Islet precursor cell (in vitro differentiated cells): ENCODE measurements at regions not wholly inside any gene's neighbourhood (a gene's known extent, or its start where the extent isn't known, plus 50 kb on each side); places are given as distances from the start of the nearest gene placed in this dataset.
"Not testable (repeated sequence)": the region's sequence is repeated elsewhere in the genome, so short reads cannot be mapped to it uniquely, and the experiment has no call there.

Experiments
- DNase-seq: peaks from one replicate; pipeline ENCODE4 v3.0.0-alpha.2; 2018

GRCh38 chr4:103412646-103413045 is 214.5 kb upstream of the CENPE start:
- DNase-seq, result not testable (repeated sequence)

DNA sequence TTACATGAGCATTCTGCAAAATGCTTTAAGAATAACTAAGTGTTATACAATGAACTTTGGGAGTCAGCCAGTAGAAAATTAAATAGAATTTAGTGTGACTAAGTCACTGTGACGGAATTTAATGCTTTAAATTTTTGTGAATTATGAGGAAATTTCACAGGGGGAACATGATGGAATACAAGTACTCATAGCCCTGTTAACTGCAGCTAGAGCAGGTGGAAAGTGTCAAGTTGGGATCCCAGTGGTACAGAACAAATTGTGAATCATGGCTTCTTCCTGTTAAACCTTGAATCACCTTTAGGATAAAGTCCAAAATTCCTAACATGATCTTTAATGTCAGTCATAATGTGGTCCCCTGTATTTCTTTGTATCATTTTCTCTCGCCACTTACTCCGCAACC is 212.2 kb upstream of the CENPE start:
- DNase-seq, result no peak

DNA sequence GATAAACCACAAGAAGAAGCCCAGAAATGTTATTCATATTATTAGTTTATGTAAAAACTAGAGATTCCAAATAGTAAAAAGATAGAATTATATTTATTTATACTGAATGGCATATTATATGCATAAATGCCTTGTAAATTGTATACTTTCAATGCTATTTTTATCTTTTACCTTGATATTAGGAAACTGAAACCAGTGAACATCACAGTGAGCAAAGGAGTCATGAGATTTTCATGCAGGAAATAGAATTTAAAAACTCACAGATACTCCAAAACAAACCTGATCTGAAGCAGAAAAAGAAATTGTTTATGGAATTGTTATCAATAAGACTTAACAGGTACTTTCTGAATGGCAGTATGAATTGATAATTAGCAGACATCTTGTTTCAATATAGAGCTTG is 207.3 kb upstream of the CENPE start:
- no peak for DNase-seq

DNA sequence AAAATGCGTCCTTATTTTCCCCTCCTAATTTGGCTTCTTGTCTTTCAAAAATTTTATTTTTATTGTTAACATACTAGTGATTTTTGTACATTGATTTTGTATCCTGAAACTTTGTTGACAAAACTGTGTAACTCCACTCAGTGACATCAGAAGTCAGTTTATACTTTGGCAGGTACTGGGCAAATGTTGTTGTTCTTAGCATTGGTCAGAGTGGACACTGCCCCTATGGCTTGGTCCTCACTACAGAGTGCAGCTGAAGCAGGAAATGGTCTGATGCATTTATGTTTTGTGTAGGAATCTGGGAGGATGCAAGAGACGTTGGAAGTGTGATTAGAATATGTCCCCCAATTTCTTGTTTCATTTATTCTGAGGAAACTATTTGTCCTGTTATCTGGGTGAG is 205.5 kb upstream of the CENPE start:
- DNase-seq, result no peak

DNA sequence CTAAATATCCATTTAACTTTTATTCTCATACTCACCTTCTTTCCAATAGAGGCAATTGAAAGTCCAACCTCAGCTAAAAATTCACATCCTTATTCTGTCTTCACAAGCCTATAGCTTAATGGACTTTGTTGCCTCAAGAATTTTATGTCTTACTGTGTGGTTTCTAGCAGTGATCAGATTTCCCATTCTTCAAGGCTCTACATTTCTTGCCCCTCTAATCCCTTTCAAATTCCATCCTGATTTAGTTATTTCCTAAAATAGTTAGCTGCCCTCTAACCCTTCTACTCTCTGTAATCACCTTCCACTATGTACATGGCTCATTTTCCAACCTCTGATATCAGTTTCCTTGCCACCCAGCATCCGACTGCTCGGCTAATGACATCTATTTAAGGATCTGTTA is 204.1 kb upstream of the CENPE start:
- no peak for DNase-seq

- peak; percentile 75 for DNase-seq
Observed at GRCh38 chr4:103400405-103400804, 202.3 kb upstream of the CENPE start.

GRCh38 chr4:103397541-103397940 is 199.4 kb upstream of the CENPE start:
- no peak for DNase-seq

DNA sequence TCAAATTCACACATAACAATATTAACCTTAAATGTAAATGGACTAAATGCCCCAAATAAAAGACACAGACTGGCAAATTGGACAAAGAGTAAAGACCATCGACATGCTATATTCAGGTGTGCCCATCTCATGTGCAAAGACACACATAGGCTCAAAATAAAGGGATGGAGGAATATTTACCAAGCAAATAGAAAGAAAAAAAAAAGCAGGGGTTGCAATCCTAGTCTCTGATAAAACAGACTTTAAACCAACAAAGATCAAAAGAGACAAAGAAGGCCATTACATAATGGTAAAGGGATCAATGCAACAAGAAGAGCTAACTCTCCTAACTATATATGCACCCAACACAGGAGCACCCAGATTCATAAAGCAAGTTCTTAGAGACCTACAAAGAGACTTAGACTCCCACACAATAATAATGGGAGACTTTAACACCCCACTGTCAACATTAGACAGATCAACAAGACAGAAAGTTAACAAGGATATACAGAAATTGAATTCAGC is 189.4 kb upstream of the CENPE start:
- DNase-seq, result not testable (repeated sequence)

- not testable (repeated sequence) for DNase-seq
Observed at GRCh38 chr4:103385565-103385964, 187.4 kb upstream of the CENPE start.

DNA sequence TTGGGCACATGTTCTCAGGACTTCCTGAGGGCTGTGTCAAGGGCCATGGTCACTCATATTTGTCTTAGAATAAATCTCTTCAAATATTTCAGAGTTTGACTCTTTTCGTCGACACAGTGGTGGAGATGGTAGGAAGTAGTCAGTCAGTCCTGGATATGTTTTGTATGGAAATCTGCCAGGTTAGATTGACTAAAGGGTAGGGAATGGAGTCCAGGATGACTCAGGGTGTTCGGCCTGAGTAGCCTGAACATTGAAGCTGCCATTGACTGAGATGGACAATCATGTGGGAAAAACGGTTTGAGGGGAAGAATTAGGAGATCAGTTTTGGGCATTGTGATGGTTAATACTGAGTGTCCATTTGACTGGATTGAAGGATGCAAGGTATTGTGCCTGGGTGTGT is 177.1 kb upstream of the CENPE start:
- no peak for DNase-seq

GRCh38 chr4:103374758-103375157 is 176.6 kb upstream of the CENPE start:
- no peak for DNase-seq

DNA sequence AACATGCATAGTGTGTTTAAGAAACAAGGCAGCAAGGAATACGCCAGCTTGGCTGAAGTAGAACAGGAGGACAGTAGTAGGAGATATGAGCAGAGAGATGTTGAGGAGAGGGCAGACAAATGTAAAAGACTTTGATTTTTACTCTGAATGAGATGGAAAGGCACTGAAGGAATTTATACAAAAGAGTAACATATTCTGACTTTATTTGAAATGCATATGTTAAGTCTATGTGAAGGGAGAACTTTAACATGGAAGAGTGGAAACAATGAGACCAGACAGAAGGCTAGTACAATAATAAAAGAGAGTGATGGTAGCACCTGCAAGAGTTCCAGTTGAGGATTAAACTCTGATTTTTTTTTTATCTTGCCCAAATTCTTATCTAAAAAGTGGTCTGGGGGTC is 176.2 kb upstream of the CENPE start:
- DNase-seq, result no peak

- no peak for DNase-seq
Observed at GRCh38 chr4:103372002-103372558, 173.9 kb upstream of the CENPE start.

DNA sequence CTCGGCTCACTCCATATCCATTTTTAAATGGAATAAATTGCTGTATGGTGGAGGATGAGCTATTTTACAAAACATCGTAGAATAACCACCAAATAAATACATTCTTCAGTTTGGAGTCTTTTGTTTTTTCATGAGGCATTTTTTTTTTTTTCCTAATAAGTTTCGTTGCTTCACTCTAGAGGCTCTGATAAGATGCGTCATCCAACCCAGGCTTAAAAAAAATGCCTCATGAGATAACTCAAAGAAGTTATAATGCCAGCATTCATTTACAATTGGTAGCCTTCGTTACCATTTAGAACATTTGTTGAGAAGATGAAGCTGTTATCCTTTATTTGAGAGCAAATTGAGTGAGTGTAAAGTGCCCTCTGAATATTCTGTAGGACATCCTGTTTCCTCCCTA is 172.2 kb upstream of the CENPE start:
- DNase-seq, result no peak

GRCh38 chr4:103365285-103365684 is 167.1 kb upstream of the CENPE start:
- no peak for DNase-seq

DNA sequence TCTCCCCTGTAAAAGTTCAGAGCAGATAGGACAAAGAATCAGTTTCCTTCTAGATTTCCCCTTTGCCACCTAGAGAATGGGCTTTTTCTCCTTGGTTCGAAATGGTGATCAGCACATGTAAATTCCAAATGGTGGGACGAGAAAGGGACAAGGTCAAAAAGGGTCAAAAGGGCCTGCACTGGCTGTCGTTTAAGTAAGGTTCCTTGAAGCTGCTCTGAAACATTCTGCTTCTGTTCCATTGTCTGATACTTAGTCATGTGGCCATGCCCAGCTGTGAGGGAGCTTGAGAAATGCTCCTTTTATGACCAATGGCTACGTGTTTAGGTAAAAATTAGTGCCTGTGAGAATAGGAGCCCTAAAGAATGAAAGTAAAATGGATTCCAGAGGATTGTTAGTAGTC is 165.9 kb upstream of the CENPE start:
- no peak for DNase-seq

- no peak for DNase-seq
Observed at GRCh38 chr4:103361926-103362325, 163.8 kb upstream of the CENPE start.

DNA sequence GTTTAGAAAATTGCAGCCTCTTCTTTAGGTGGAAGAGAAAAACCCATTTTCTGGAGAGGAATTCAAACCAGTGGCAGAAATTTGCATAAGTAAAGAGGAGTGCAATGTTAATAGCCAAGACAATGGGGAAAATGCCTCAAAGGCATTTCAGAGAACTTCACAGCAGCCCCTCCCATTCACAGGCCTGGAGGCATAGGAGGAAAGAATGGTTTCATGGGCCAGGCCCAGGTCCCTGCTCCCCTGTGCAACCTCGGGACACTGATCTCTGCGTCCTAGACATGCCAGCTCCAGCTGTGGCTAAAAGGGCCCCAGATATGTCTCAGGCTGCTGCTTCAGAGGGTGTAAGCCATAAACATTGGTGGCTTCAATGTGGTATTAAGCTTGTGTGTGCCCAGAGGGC is 161.8 kb upstream of the CENPE start:
- DNase-seq, result no peak

GRCh38 chr4:103354006-103354405 is 155.9 kb upstream of the CENPE start:
- DNase-seq, result no peak

DNA sequence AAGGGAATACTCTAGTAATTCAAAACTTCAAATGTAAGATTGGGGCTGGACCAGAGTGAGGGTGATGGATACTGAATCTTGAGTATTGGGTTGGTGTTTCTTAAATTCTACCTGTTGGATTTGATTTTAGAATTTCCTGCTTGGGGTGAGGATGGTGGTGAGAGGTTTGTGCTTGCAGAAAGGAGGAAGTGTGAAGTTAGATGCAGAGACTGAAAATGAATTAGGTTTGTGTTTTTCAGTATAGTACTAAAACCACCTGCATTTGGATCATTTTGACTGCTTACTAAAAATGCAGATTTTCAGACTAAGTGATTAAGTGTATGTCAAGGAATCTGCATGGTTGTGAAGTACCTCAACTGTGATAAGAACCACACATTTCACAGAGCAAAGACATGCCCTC is 131.5 kb upstream of the CENPE start:
- DNase-seq, result no peak

DNA sequence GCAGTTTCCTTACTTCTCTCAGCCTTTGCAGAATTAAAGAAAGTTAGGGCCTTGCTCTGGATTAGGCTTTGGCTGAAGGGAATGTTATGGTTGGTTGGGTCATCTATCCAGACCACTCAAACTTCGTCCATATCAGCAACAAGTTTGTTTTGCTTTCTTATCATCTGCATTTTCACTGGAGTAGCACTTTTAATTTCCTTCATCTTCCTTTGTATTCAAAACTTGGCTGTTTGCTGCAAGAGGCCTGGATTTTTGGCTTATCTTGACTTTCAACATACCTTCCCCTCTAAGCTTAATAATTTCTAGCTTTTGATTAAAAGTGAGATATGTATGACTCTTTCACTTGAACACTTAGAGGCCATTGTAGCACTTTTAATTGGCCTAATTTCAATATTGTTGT is 126.7 kb upstream of the CENPE start:
- no peak for DNase-seq

- peak; percentile 55 for DNase-seq
Observed at GRCh38 chr4:103318327-103318726, 120.2 kb upstream of the CENPE start.

GRCh38 chr4:103308248-103308561 is 110.1 kb upstream of the CENPE start:
- DNase-seq, result no peak

DNA sequence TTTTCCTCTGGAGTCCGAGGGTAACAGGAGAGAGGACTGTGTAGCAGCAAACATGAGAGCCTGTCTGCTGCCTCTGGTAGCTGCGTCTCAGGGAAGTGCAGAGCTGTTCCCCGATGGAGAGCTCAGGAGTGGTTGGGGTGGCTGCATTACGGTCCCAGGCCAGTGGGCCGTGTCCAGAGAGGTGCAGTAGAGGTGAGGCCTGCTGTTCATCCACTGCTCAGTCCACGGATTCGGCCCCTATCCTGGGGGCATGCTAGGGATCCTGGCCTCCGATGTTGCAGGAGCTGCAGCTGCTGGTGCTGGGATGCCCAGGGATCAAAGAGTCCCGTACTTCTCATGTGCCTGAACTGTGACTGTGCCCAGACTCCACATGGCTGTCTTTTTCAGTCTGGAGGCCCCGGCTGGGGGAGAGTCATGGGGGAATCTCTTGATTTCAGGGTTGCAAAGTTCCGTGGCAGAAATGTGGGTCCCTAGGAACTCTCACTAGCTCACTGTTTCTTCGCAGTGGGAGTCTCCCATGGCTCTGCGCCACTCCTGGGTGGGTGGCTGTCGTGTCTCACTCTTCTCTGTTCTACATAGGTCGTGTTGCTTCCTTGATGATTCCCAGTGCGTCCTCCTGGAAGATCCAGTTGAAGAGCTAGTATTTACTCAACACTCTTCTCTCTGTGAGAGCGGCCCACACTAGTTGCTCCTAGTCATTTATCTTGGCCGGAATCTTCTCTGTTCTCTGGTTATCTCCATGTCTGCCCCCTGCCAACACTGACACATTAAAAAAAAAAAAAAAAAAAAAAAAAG is 109.5 kb upstream of the CENPE start:
- DNase-seq, result peak; percentile 52

DNA sequence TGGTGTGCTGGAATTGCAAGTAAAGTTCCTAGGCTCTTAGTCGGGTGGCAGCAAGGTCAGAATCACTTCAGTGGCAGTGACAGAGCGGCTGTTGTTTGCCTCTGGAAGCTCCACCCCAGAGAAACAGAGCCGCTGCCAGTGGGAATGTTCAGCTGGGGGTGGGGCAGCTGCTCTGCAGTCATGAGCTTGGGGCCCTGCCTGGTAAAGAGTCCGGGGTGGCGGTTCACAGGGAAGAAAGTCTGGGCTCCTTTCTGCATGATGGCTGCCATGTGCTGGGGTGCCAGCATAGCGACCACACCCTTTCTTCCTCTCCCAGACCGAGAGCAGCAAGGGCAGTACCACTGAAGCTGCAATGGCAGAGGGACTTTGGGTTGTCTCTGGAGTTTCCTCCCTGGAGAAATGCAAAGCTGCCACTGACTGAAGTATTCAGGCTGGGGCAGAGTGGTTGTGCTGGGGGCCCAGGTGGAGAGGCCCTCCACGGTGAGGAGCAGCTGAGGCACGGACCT is 108.8 kb upstream of the CENPE start:
- peak; percentile 87 for DNase-seq
